Endothelial cell of umbilical vein (primary cell): ENCODE measurements at regions not wholly inside any gene's neighbourhood (a gene's known extent, or its start where the extent isn't known, plus 50 kb on each side); places are given as distances from the start of the nearest gene placed in this dataset.

Experiments used
- BruUV-seq: library from RNA; stranded (reverse); fragments of 400-500 nt; replicated peaks from 2 replicates; lab custom pipeline; 2021; lab: Mats Ljungman, UMichigan
- CTCF ChIA-PET: fragments of 300-600, 350-600 bp; sonication (Branson Sonifier 250); formaldehyde crosslinking; loops from one replicate; lab custom pipeline; 2021; ENCODE audit warnings: antibody characterized with exemption, inconsistent platforms; lab: Charles Lee
- POLR2A ChIA-PET: fragments of 300-600, 350-600 bp; sonication (Branson Sonifier 250); formaldehyde crosslinking; loops from one replicate; lab custom pipeline; 2021; ENCODE audit warnings: antibody characterized with exemption, inconsistent platforms; lab: Charles Lee
- DNase-seq: peaks from one replicate; pipeline ENCODE4 v3.0.0-alpha.2; 2011; ENCODE audit warnings: low read depth, low spot score
- FAIRE-seq: peaks from 2 replicates; lab custom pipeline; 2011; peaks lifted over from hg19 to GRCh38; lab: Jason Lieb, UNC
- H2AFZ ChIP-seq: 2 replicates; pipeline ENCODE4 v1.6.0; 2012; ENCODE audit warnings: low read depth, low read length, control low read depth, inconsistent platforms
- H3K27ac ChIP-seq: 2 replicates; pipeline ENCODE4 v1.5.1; 2011; ENCODE audit warnings: low read depth, mild to moderate bottlenecking, control low read depth, low read length, moderate library complexity; ENCODE audit not compliant: insufficient read depth
- H3K27me3 ChIP-seq, 2 experiments: 2 replicates each; pipeline versions ENCODE4 v1.6.0 to v1.6.1; 2011; ENCODE audit warnings: low read length in 2 of 2, mixed read lengths in 1 of 2; ENCODE audit not compliant: control insufficient read depth in 2 of 2, insufficient read depth in 2 of 2
- H3K36me3 ChIP-seq, 2 experiments: 2 replicates in 1 of 2; 3 replicates in 1 of 2; pipeline ENCODE4 v1.5.1; 2011; ENCODE audit warnings: low read length in 2 of 2, mild to moderate bottlenecking in 1 of 2, moderate library complexity in 1 of 2; ENCODE audit not compliant: control insufficient read depth in 2 of 2, insufficient read depth in 2 of 2; ENCODE audit errors: extremely low read depth in 1 of 2
- H3K4me1 ChIP-seq: 3 replicates; pipeline ENCODE4 v1.5.1; 2011; ENCODE audit warnings: mild to moderate bottlenecking, low read length; ENCODE audit not compliant: control insufficient read depth, insufficient read depth; ENCODE audit errors: extremely low read depth
- H3K4me2 ChIP-seq: 2 replicates; pipeline ENCODE4 v1.6.1; 2011; ENCODE audit warnings: low read length, control low read depth, mixed read lengths; ENCODE audit not compliant: insufficient read depth
- H3K4me3 ChIP-seq, 3 experiments: fragments of 200-600 bp in 1 of 3; sonication (generic), shearing (Covaris generic) in 1 of 3; replicated peaks in 1 of 3; 2 replicates each; pipeline ENCODE4 v1.5.1; 2011 to 2016; ENCODE audit warnings: control low read depth in 3 of 3, low read length in 3 of 3, mild to moderate bottlenecking in 2 of 3, inconsistent platforms in 1 of 3, low read depth in 1 of 3, moderate library complexity in 1 of 3; ENCODE audit not compliant: insufficient read depth in 1 of 3
- H3K79me2 ChIP-seq: 2 replicates; pipeline ENCODE4 v1.6.0; 2012; ENCODE audit warnings: low read length, inconsistent platforms; ENCODE audit not compliant: control insufficient read depth, insufficient read depth
- H3K9ac ChIP-seq: replicated peaks from 2 replicates; pipeline ENCODE3; 2011; ENCODE audit warnings: low read length, control low read depth; ENCODE audit not compliant: insufficient read depth; ENCODE audit errors: extremely low read depth
- H3K9me1 ChIP-seq: replicated peaks from 3 replicates; pipeline ENCODE4 v1.6.0; 2011; ENCODE audit warnings: mild to moderate bottlenecking, low read length; ENCODE audit not compliant: control insufficient read depth, insufficient read depth; ENCODE audit errors: extremely low read depth
- H3K9me3 ChIP-seq: replicated peaks from 2 replicates; pipeline ENCODE4 v1.5.1; 2012; ENCODE audit warnings: low read length, inconsistent platforms; ENCODE audit not compliant: control insufficient read depth, insufficient read depth
- H4K20me1 ChIP-seq: replicated peaks from 2 replicates; pipeline ENCODE3; 2011; ENCODE audit warnings: mild to moderate bottlenecking, low read length; ENCODE audit not compliant: control insufficient read depth, insufficient read depth; ENCODE audit errors: extremely low read depth
- EZH2 ChIP-seq: IDR thresholded peaks from 2 replicates; pipeline ENCODE4 v1.6.1; 2012; ENCODE audit warnings: borderline replicate concordance, low read depth, mild to moderate bottlenecking, moderate library complexity, low read length, inconsistent platforms; ENCODE audit not compliant: severe bottlenecking
- FOS ChIP-seq: IDR thresholded peaks from 2 replicates; pipeline ENCODE4 v1.6.1; 2011; ENCODE audit warnings: mild to moderate bottlenecking, low read length, moderate library complexity, borderline replicate concordance; ENCODE audit not compliant: insufficient read depth
- GATA2 ChIP-seq: IDR thresholded peaks from 2 replicates; pipeline ENCODE4 v1.7.0; 2011; ENCODE audit warnings: low read depth, mild to moderate bottlenecking, moderate library complexity, mixed read lengths, low read length; ENCODE audit not compliant: insufficient read length, insufficient read depth
- JUN ChIP-seq: IDR thresholded peaks from 2 replicates; pipeline ENCODE4 v1.6.1; 2011; ENCODE audit warnings: borderline replicate concordance, low read depth; ENCODE audit not compliant: insufficient read length, insufficient read depth
- MYC ChIP-seq: IDR thresholded peaks from one replicate; pipeline ENCODE4 v1.6.1; 2011; ENCODE audit warnings: mild to moderate bottlenecking, low read depth, low read length
- POLR2A ChIP-seq: IDR thresholded peaks from 2 replicates; pipeline ENCODE4 v1.6.1; 2012; ENCODE audit warnings: low read depth, mild to moderate bottlenecking, control low read depth, low read length
- POLR2AphosphoS5 ChIP-seq: IDR thresholded peaks from 2 replicates; pipeline ENCODE4 v1.6.1; 2012; ENCODE audit warnings: low read depth, mild to moderate bottlenecking, control low read depth, low read length, moderate library complexity; ENCODE audit not compliant: insufficient read depth
- dilution Hi-C: fragments of 300-500 bp; cut with MboI; formaldehyde crosslinking; loops from one replicate; pipeline ENCODE4 v1.15.0; 2019; ENCODE audit warnings: low sequenced_read_pairs; ENCODE audit not compliant: extremely low pct_ligation_motif_present
- intact Hi-C: fragments of 100-400 bp; cut with micrococcal nuclease; formaldehyde crosslinking; loops from one replicate; pipeline ENCODE4 v1.10.0; 2022
- TF ChIP-seq, protein P1 (sequence below), 2 donors: IDR thresholded peaks; 1 replicate in 1 of 2; 2 replicates in 1 of 2; pipeline ENCODE4 v1.5.1; 2011; ENCODE audit warnings: low read length in 2 of 2, mild to moderate bottlenecking in 2 of 2, moderate library complexity in 2 of 2, control low read depth in 1 of 2, inconsistent platforms in 1 of 2, low read depth in 1 of 2; ENCODE audit not compliant: insufficient read depth in 1 of 2; ENCODE audit errors: extremely low read depth in 1 of 2
- TF ChIP-seq, protein P2 (sequence below): IDR thresholded peaks from 2 replicates; pipeline ENCODE4 v1.6.1; 2011; ENCODE audit not compliant: insufficient read depth, insufficient read length

DNA sequence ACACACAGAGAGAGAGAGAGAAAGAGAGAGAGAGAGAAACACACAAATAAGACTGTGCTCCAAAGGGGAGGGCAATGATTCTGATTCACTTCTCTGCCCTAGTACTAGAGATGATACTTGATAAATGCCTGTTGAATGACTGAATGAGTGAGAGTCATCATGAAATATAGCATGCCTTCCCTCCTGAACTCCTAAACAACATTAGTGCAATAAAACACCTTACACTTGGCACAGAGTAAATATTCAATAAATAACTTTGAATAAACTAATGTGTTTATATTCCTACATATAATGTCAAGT is 511.2 kb upstream of the RAG2 start:
- intact Hi-C loops: no loop called here
- Histone ChIP-seq H3K36me3 (no peaks in the 10 kb centered on the region), H3K27me3 (no peaks in the 10 kb centered on the region), H3K27ac (no peak overlapping the region), H3K4me3 (no peak overlapping the region), H3K79me2 (no peaks in the 10 kb centered on the region), H3K4me1 (no peaks in the 10 kb centered on the region), H4K20me1 (no peaks in the 10 kb centered on the region), H3K9ac (no peak overlapping the region), H3K4me2 (no peak overlapping the region), H2AFZ (no peak overlapping the region), H3K9me1 (no peaks in the 10 kb centered on the region), H3K9me3 (no peaks in the 10 kb centered on the region)
- BruUV-seq: no TSS peak
- CTCF ChIA-PET: no interaction called here
- no peak for DNase-seq
- TF ChIP-seq POLR2A: no peak
- TF ChIP-seq, protein P1, sequence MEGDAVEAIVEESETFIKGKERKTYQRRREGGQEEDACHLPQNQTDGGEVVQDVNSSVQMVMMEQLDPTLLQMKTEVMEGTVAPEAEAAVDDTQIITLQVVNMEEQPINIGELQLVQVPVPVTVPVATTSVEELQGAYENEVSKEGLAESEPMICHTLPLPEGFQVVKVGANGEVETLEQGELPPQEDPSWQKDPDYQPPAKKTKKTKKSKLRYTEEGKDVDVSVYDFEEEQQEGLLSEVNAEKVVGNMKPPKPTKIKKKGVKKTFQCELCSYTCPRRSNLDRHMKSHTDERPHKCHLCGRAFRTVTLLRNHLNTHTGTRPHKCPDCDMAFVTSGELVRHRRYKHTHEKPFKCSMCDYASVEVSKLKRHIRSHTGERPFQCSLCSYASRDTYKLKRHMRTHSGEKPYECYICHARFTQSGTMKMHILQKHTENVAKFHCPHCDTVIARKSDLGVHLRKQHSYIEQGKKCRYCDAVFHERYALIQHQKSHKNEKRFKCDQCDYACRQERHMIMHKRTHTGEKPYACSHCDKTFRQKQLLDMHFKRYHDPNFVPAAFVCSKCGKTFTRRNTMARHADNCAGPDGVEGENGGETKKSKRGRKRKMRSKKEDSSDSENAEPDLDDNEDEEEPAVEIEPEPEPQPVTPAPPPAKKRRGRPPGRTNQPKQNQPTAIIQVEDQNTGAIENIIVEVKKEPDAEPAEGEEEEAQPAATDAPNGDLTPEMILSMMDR (IDR thresholded peaks at IDR 0.05; ENCODE audit: extremely low read depth in 1 of 2, insufficient read depth in 1 of 2, low read depth in 1 of 2, low read length in 2 of 2): no peak
- TF ChIP-seq, protein P2, sequence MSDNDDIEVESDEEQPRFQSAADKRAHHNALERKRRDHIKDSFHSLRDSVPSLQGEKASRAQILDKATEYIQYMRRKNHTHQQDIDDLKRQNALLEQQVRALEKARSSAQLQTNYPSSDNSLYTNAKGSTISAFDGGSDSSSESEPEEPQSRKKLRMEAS: no peak
- no peak for TF ChIP-seq MYC
- TF ChIP-seq EZH2: no peak
- FAIRE-seq: no peak
- dilution Hi-C loops: no loop called here
- POLR2A ChIA-PET: no interaction called here

DNA sequence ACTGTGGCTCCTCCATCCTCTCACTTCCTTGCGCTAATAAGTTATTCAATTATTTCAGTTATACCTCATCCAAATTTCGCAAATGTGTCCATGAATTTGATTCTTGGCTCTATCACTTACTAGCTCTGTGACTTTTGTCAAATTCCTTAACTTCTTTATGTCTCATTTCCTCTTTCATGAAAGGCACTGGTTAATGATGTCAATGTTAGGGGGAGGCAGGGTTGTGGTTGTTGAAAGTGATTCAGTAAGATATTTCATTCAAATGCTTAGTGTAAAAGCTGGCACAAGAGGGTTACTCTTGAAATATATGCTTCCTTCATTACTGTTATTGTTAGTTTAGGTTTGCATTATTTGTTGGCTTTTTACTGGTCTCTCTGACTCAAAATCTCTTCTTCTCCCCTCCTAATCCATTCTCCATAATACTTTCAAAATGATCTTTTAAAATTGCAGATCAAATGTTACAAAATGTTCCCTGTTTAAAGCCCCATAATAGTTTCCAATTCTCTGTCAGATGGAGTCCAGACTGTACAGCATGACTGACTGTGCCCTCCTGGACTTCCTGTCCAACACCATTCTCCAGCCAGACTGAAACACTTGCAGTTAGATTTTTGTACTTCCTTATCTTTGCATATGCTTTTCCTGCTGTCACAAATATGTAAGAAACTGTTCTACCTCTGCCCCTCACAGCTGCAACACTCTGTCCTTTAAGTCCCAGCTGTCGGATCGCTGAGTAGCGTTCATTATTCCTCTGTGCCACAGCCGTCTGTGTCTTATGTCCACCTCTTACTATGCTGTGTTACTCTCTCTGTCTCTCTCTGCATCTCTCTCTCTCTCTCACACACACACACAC is 510.6 kb upstream of the RAG2 start:
- no peaks in the 10 kb centered on the region for H3K27me3 ChIP-seq
- H3K36me3 ChIP-seq: no peaks in the 10 kb centered on the region
- POLR2A ChIA-PET: no interaction called here
- H3K27ac ChIP-seq: no peak overlapping the region
- H3K4me1 ChIP-seq: no peaks in the 10 kb centered on the region
- H3K79me2 ChIP-seq: no peaks in the 10 kb centered on the region
- no peaks in the 10 kb centered on the region for H3K9me3 ChIP-seq
- no peak overlapping the region for H3K9ac ChIP-seq
- dilution Hi-C loops: no loop called here
- H4K20me1 ChIP-seq: no peaks in the 10 kb centered on the region
- H2AFZ ChIP-seq: no peak overlapping the region
- no peak overlapping the region for H3K4me2 ChIP-seq
- no TSS peak for BruUV-seq
- TF ChIP-seq MYC (no peak), POLR2AphosphoS5 (no peak), GATA2 (no peak), POLR2A (no peak), JUN (no peak), FOS (no peak), EZH2 (no peak)
- TF ChIP-seq, protein P1 (IDR thresholded peaks at IDR 0.05; ENCODE audit: extremely low read depth in 1 of 2, insufficient read depth in 1 of 2, low read depth in 1 of 2, low read length in 2 of 2): no peak
- TF ChIP-seq, protein P2: no peak
- intact Hi-C loops: no loop called here
- FAIRE-seq (no peak), DNase-seq (no peak)
- H3K4me3 ChIP-seq: no peak overlapping the region
- no peaks in the 10 kb centered on the region for H3K9me1 ChIP-seq
- CTCF ChIA-PET: no interaction called here
